ENCODE measurements at regions not wholly inside any gene's neighbourhood (a gene's known extent, or its start where the extent isn't known, plus 50 kb on each side); places are given as distances from the start of the nearest gene placed in this dataset.
A peak's percentile ranks its signal among the peaks of the same experiment; 100 is the strongest.
"Not testable (repeated sequence)": the region's sequence is repeated elsewhere in the genome, so short reads cannot be mapped to it uniquely, and the experiment has no call there.

- H3K9me3 ChIP-seq (ENCODE audit: control insufficient read depth, low read length) = peaks cover 3% of the 10 kb centered on the region
- H3K4me1 ChIP-seq (ENCODE audit: control insufficient read depth, insufficient read depth, low read length) = no peaks in the 10 kb centered on the region
- no peak overlapping the region for H3K9ac ChIP-seq (ENCODE audit: low read length)
- no peak for DNase-seq (ENCODE audit: low read depth)
- H3K36me3 ChIP-seq (ENCODE audit: control insufficient read depth, insufficient read depth, low read length, severe bottlenecking) = no peaks in the 10 kb centered on the region
- peaks cover 23% of the 10 kb centered on the region for H3K27me3 ChIP-seq (replicated peaks; ENCODE audit: control insufficient read depth, insufficient read depth, low read length)
- no peak overlapping the region for H3K4me3 ChIP-seq (ENCODE audit: low read length)
Observed at GRCh38 chr12:85425926-85426325, 145.9 kb downstream of the ALX1 start.

DNA sequence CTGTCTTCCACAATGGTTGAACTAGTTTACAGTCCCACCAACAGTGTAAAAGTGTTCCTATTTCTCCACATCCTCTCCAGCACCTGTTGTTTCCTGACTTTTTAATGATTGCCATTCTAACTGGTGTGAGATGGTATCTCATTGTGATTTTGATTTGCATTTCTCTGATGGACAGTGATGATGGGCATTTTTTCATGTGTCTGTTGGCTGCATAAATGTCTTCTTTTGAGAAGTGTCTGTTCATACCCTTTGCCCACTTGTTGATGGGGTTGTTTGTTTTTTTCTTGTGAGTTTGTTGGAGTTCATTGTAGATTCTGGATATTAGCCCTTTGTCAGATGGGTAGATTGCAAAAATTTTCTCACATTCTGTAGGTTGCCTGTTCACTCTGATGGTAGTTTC lies 153.1 kb downstream of the ALX1 start:
- H3K4me1 ChIP-seq (ENCODE audit: control insufficient read depth, insufficient read depth, low read length); H3K36me3 ChIP-seq (ENCODE audit: control insufficient read depth, insufficient read depth, low read length, severe bottlenecking); H3K9me3 ChIP-seq (ENCODE audit: control insufficient read depth, low read length); H3K9ac ChIP-seq (ENCODE audit: low read length); H3K27me3 ChIP-seq (replicated peaks; ENCODE audit: control insufficient read depth, insufficient read depth, low read length); DNase-seq (ENCODE audit: low read depth); H3K4me3 ChIP-seq (ENCODE audit: low read length): not testable (repeated sequence)

DNA sequence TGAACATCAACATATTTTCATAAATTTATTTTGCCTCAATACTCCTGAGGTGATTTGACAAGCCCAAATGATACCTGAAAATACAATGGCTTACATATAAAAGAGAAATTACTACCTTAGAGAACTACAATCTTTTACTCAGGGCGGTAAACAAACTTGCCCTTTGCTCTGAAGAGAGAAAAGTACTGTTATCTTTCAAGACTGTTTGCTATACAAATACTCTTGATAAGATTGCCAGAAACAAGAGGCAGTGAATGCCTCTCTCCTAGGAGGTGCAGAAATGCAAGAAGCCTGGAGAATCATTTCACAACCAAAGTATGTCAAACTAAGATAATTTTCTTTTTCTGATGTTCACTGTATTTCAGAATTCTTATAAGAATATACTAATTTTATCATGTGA lies 160.3 kb downstream of the ALX1 start:
- no peaks in the 10 kb centered on the region for H3K4me1 ChIP-seq (ENCODE audit: control insufficient read depth, insufficient read depth, low read length)
- peaks cover 4% of the 10 kb centered on the region for H3K27me3 ChIP-seq (replicated peaks; ENCODE audit: control insufficient read depth, insufficient read depth, low read length)
- H3K36me3 ChIP-seq (ENCODE audit: control insufficient read depth, insufficient read depth, low read length, severe bottlenecking) = no peaks in the 10 kb centered on the region
- no peak for DNase-seq (ENCODE audit: low read depth)
- no peak overlapping the region for H3K4me3 ChIP-seq (ENCODE audit: low read length)
- no peak overlapping the region for H3K9ac ChIP-seq (ENCODE audit: low read length)
- no peaks in the 10 kb centered on the region for H3K9me3 ChIP-seq (ENCODE audit: control insufficient read depth, low read length)

- Histone ChIP-seq H3K9ac (ENCODE audit: low read length) (no peak overlapping the region), H3K9me3 (ENCODE audit: control insufficient read depth, low read length) (no peaks in the 10 kb centered on the region), H3K36me3 (ENCODE audit: control insufficient read depth, insufficient read depth, low read length, severe bottlenecking) (no peaks in the 10 kb centered on the region), H3K27me3 (replicated peaks; ENCODE audit: control insufficient read depth, insufficient read depth, low read length) (peaks cover 4% of the 10 kb centered on the region), H3K4me1 (ENCODE audit: control insufficient read depth, insufficient read depth, low read length) (no peaks in the 10 kb centered on the region), H3K4me3 (ENCODE audit: low read length) (no peak overlapping the region)
- no peak for DNase-seq (ENCODE audit: low read depth)
Observed at GRCh38 chr12:85441025-85441424, 161.0 kb downstream of the ALX1 start.

DNA sequence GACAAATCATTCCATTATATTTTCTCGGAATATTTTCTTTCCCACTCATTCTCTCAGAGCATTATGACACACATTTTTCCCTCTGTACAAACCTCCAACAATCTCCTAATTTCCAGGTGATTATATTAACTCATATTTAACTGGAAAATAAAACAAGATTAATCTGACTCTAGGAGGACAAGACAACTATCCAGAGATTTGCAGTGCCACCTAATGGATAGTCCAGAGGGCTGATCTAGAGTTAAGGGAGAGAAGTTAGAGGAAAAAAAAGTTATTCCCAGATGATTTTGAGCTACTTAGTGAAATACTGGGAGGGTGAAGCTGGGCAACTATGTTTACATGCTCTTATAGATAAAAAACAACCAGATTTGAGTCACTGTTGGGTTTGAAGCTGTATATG lies 161.7 kb downstream of the ALX1 start:
- Histone ChIP-seq H3K36me3 (ENCODE audit: control insufficient read depth, insufficient read depth, low read length, severe bottlenecking) (no peaks in the 10 kb centered on the region), H3K27me3 (replicated peaks; ENCODE audit: control insufficient read depth, insufficient read depth, low read length) (peaks cover 4% of the 10 kb centered on the region), H3K9ac (ENCODE audit: low read length) (no peak overlapping the region), H3K4me1 (ENCODE audit: control insufficient read depth, insufficient read depth, low read length) (no peaks in the 10 kb centered on the region), H3K4me3 (ENCODE audit: low read length) (no peak overlapping the region), H3K9me3 (ENCODE audit: control insufficient read depth, low read length) (no peaks in the 10 kb centered on the region)
- peak; percentile 74 for DNase-seq (ENCODE audit: low read depth)

DNA sequence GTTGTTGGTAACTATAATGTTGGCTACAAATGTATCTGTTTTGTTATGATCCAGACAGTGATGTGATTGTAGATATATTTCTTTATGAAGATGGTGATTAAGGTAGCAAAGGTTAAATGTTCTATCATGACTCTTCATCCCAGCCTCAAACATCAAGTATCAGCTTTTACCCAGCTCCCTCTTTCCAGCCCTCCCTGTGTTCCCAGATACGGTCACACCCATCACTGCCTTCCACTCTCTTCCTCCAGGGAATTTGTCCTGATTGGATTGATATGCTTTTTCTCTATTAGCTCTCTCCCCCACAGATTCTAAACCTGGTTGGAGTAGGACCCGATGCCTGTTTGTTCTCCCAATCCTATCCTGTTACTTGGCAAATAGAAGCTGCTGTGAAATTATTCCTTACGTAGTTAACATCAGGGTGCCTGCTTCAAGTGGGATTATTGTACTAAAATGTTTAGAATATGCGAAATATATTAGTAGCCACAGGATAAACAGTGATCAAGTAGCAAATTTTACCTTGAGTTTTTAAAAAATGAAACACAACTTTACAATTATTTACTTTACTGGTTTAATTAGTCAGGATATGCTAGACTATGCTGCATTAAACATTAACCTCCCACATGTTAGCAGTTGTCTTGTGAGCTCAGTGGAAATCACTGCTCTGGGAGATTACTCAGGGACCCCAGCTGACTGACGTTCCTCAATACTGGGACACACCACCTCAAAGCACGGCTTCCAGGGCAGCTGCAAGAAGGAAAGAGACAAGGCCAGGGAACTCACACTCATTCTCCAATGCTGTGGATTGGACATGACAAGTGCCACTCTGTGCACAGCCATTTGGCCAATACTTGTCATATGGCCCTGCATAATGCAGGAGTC lies 165.3 kb downstream of the ALX1 start:
- no peak overlapping the region for H3K4me3 ChIP-seq (ENCODE audit: low read length)
- no peaks in the 10 kb centered on the region for H3K9me3 ChIP-seq (ENCODE audit: control insufficient read depth, low read length)
- no peaks in the 10 kb centered on the region for H3K27me3 ChIP-seq (replicated peaks; ENCODE audit: control insufficient read depth, insufficient read depth, low read length)
- H3K4me1 ChIP-seq (ENCODE audit: control insufficient read depth, insufficient read depth, low read length) = peaks cover 5% of the 10 kb centered on the region
- H3K36me3 ChIP-seq (ENCODE audit: control insufficient read depth, insufficient read depth, low read length, severe bottlenecking) = no peaks in the 10 kb centered on the region
- no peak overlapping the region for H3K9ac ChIP-seq (ENCODE audit: low read length)
- DNase-seq (ENCODE audit: low read depth) = no peak

GRCh38 chr12:85448031-85448430 lies 168.0 kb downstream of the ALX1 start:
- H3K36me3 ChIP-seq (ENCODE audit: control insufficient read depth, insufficient read depth, low read length, severe bottlenecking) = no peaks in the 10 kb centered on the region
- no peaks in the 10 kb centered on the region for H3K27me3 ChIP-seq (replicated peaks; ENCODE audit: control insufficient read depth, insufficient read depth, low read length)
- DNase-seq (ENCODE audit: low read depth) = no peak
- H3K9ac ChIP-seq (ENCODE audit: low read length) = no peak overlapping the region
- H3K9me3 ChIP-seq (ENCODE audit: control insufficient read depth, low read length) = no peaks in the 10 kb centered on the region
- H3K4me1 ChIP-seq (ENCODE audit: control insufficient read depth, insufficient read depth, low read length) = peaks cover 5% of the 10 kb centered on the region
- H3K4me3 ChIP-seq (ENCODE audit: low read length) = no peak overlapping the region

- DNase-seq (ENCODE audit: low read depth) = peak; percentile 79
- Histone ChIP-seq H3K9ac (ENCODE audit: low read length) (no peak overlapping the region), H3K9me3 (ENCODE audit: control insufficient read depth, low read length) (no peaks in the 10 kb centered on the region), H3K4me3 (ENCODE audit: low read length) (peak overlapping the region; percentile 52), H3K27me3 (replicated peaks; ENCODE audit: control insufficient read depth, insufficient read depth, low read length) (no peaks in the 10 kb centered on the region), H3K4me1 (ENCODE audit: control insufficient read depth, insufficient read depth, low read length) (peaks cover 5% of the 10 kb centered on the region), H3K36me3 (ENCODE audit: control insufficient read depth, insufficient read depth, low read length, severe bottlenecking) (no peaks in the 10 kb centered on the region)
Observed at GRCh38 chr12:85448548-85449139, 168.6 kb downstream of the ALX1 start.

- H3K36me3 ChIP-seq (ENCODE audit: control insufficient read depth, insufficient read depth, low read length, severe bottlenecking) = no peaks in the 10 kb centered on the region
- no peak for DNase-seq (ENCODE audit: low read depth)
- no peak overlapping the region for H3K4me3 ChIP-seq (ENCODE audit: low read length)
- no peaks in the 10 kb centered on the region for H3K4me1 ChIP-seq (ENCODE audit: control insufficient read depth, insufficient read depth, low read length)
- no peaks in the 10 kb centered on the region for H3K9me3 ChIP-seq (ENCODE audit: control insufficient read depth, low read length)
- no peaks in the 10 kb centered on the region for H3K27me3 ChIP-seq (replicated peaks; ENCODE audit: control insufficient read depth, insufficient read depth, low read length)
- H3K9ac ChIP-seq (ENCODE audit: low read length) = no peak overlapping the region
Observed at GRCh38 chr12:85457016-85457415, 177.0 kb downstream of the ALX1 start.

DNA sequence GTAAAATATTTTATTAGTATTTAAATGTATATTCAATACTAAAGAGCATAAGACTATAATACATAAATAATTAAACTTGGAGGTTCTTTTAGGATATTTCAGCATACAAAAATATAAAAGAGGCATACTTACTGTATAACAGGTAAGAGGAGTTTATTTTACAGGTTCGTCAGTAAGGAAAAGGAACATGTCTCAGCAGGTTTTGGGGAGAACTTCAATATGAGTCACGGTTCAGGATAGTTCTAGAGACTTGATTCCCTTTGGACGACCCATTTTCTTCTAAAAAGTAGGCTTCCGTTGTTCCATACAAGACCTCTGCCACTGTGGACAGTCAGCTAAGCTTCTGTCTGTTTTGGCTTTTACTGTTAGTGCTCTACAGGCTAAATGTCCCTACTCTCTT lies 181.1 kb downstream of the ALX1 start:
- no peak for DNase-seq (ENCODE audit: low read depth)
- H3K27me3 ChIP-seq (replicated peaks; ENCODE audit: control insufficient read depth, insufficient read depth, low read length) = no peaks in the 10 kb centered on the region
- no peaks in the 10 kb centered on the region for H3K9me3 ChIP-seq (ENCODE audit: control insufficient read depth, low read length)
- H3K9ac ChIP-seq (ENCODE audit: low read length) = no peak overlapping the region
- no peaks in the 10 kb centered on the region for H3K36me3 ChIP-seq (ENCODE audit: control insufficient read depth, insufficient read depth, low read length, severe bottlenecking)
- peaks cover 12% of the 10 kb centered on the region for H3K4me1 ChIP-seq (ENCODE audit: control insufficient read depth, insufficient read depth, low read length)
- H3K4me3 ChIP-seq (ENCODE audit: low read length) = no peak overlapping the region

DNA sequence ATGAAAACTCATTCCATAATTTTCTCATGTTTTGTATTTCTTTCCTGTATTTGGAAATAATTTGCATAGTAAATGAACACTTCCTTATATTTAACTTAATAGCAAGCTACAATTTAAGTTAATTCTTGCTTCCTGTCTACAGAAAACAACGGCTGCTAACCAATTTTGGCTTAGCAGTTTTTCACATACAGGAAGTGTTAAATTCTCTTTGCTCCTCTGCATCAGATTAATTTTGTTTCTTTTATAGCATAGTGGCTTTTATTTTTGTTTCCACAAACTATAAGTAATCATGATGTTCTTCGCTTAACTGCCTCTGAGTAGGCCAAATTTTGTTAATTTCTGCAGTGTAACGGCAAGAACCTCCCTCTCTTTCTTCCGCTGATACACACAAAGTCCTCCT lies 182.9 kb downstream of the ALX1 start:
- no peak for DNase-seq (ENCODE audit: low read depth)
- H3K4me3 ChIP-seq (ENCODE audit: low read length) = no peak overlapping the region
- H3K27me3 ChIP-seq (replicated peaks; ENCODE audit: control insufficient read depth, insufficient read depth, low read length) = no peaks in the 10 kb centered on the region

More for the DNA sequence above, 182.9 kb downstream of the ALX1 start:
- Histone ChIP-seq H3K9ac (ENCODE audit: low read length) (no peak overlapping the region), H3K9me3 (ENCODE audit: control insufficient read depth, low read length) (no peaks in the 10 kb centered on the region), H3K36me3 (ENCODE audit: control insufficient read depth, insufficient read depth, low read length, severe bottlenecking) (no peaks in the 10 kb centered on the region), H3K4me1 (ENCODE audit: control insufficient read depth, insufficient read depth, low read length) (peaks cover 18% of the 10 kb centered on the region)
